ENCODE measurements at regions not wholly inside any gene's neighbourhood (a gene's known extent, or its start where the extent isn't known, plus 50 kb on each side); places are given as distances from the start of the nearest gene placed in this dataset.

DNA sequence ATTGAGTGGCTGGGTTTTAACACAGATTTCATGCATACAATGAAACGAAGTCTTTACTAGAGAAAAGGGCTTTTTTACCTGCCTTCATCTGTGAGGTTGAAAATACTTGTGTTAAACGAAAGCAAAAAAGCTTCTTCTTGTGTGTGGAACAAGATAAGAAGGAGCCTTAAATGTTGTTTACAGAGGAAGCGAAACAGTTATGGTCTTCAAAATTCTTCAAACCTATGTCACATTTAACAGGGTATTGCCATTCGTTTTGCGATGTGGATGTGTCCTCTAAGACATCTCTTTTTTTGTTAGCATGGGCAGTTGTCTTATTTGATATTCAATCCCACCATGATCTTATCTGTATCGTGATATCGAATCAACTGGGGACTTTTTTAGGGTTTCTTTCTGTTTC lies 532.6 kb downstream of the TMEM182 start:
- TF ChIP-seq, protein P1, sequence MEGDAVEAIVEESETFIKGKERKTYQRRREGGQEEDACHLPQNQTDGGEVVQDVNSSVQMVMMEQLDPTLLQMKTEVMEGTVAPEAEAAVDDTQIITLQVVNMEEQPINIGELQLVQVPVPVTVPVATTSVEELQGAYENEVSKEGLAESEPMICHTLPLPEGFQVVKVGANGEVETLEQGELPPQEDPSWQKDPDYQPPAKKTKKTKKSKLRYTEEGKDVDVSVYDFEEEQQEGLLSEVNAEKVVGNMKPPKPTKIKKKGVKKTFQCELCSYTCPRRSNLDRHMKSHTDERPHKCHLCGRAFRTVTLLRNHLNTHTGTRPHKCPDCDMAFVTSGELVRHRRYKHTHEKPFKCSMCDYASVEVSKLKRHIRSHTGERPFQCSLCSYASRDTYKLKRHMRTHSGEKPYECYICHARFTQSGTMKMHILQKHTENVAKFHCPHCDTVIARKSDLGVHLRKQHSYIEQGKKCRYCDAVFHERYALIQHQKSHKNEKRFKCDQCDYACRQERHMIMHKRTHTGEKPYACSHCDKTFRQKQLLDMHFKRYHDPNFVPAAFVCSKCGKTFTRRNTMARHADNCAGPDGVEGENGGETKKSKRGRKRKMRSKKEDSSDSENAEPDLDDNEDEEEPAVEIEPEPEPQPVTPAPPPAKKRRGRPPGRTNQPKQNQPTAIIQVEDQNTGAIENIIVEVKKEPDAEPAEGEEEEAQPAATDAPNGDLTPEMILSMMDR (optimal IDR thresholded peaks at IDR 0.05 in 1 of 3, IDR thresholded peaks at IDR 0.05 in 1 of 3, conservative IDR thresholded peaks at IDR 0.05 in 1 of 3; ENCODE audit: extremely low read depth in 1 of 3, insufficient read depth in 2 of 3, low read length in 3 of 3), result no peak
- TF ChIP-seq EZH2 (IDR thresholded peaks at IDR 0.05; ENCODE audit: low read length), result no peak
